Immature natural killer cell (primary cell): ENCODE measurements at regions not wholly inside any gene's neighbourhood (a gene's known extent, or its start where the extent isn't known, plus 50 kb on each side); places are given as distances from the start of the nearest gene placed in this dataset.

Experiments used
- DNase-seq, 3 donors: peaks; one replicate each; pipeline ENCODE4 v3.0.0; 2022; ENCODE audit warnings: mixed read lengths in 1 of 3
- H3K27ac Mint-ChIP-seq, 6 donors: one replicate each; pipeline ENCODE4 v1.8.0; 2020; ENCODE audit warnings: mixed read lengths in 6 of 6, mild to moderate bottlenecking in 5 of 6, inconsistent platforms in 4 of 6, moderate library complexity in 3 of 6
- H3K27me3 Mint-ChIP-seq, 3 donors: one replicate each; pipeline ENCODE4 v1.8.0; 2020 to 2021; ENCODE audit warnings: low read depth in 3 of 3, mild to moderate bottlenecking in 3 of 3, mixed read lengths in 3 of 3, moderate library complexity in 3 of 3, inconsistent platforms in 1 of 3
- H3K36me3 Mint-ChIP-seq, 3 donors: one replicate each; pipeline ENCODE4 v1.8.0; 2020; ENCODE audit warnings: mixed read lengths in 3 of 3, inconsistent platforms in 2 of 3, mild to moderate bottlenecking in 2 of 3
- H3K4me1 Mint-ChIP-seq, 2 donors: one replicate each; pipeline ENCODE4 v1.8.0; 2020; ENCODE audit warnings: inconsistent platforms in 2 of 2, mild to moderate bottlenecking in 2 of 2, mixed read lengths in 2 of 2, moderate library complexity in 1 of 2
- H3K4me3 Mint-ChIP-seq, 5 donors: one replicate each; pipeline ENCODE4 v1.8.0; 2020; ENCODE audit warnings: mild to moderate bottlenecking in 5 of 5, mixed read lengths in 5 of 5, inconsistent platforms in 3 of 5, moderate library complexity in 3 of 5
- H3K9me3 Mint-ChIP-seq, 6 donors: one replicate each; pipeline ENCODE4 v1.8.0; 2020; ENCODE audit warnings: mild to moderate bottlenecking in 6 of 6, mixed read lengths in 6 of 6, inconsistent platforms in 4 of 6, moderate library complexity in 3 of 6

DNA sequence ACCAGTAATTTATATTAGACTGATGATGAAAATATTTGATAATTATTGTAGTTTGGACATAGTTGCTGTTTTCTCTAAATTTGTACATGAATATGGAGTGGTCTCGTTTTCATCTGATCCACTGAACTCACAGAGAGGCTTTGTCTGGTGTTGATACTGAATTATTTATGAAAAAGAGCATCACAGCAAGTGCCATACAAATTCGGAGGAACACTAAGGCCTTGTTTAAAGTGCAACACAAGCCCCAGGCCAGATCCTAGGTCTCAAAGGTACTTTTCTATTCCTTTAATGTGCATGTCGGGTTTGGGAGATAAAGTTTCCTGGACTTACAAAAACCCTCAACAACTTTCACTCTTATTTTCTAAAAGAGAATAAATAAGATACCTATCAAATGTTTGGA is 796.8 kb upstream of the EPHA6 start:
- no peak overlapping the region for H3K27ac Mint-ChIP-seq
- DNase-seq = no peak
- no peaks in the 10 kb centered on the region for H3K36me3 Mint-ChIP-seq
- H3K4me1 Mint-ChIP-seq = no peaks in the 10 kb centered on the region
- H3K27me3 Mint-ChIP-seq = no peaks in the 10 kb centered on the region
- H3K9me3 Mint-ChIP-seq = peaks cover 0 to 9% (median 3%) of the 10 kb centered on the region in 6 donors
- H3K4me3 Mint-ChIP-seq = no peak overlapping the region

DNA sequence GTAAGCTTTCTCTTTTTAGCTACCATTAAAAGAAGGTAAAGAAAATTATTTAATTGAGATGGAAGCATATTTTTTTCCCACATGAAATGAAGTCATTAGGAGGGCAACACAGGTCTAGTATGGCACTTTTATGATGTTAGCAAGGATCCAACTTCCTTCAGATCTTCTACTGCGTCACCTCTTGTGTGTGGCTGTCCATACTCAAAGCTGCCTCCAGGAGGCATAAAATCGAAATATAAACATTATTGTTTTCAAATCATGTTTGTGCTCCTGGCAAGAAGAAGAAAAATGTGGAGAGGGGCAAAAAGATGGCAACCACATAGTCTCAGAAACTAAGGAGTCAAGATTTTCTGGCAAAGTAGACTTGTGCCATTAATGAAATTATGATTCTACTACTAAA is 791.7 kb upstream of the EPHA6 start:
- Mint-ChIP-seq H3K27me3 (no peaks in the 10 kb centered on the region), H3K4me3 (no peak overlapping the region), H3K9me3 (peaks cover 0 to 12% (median 6%) of the 10 kb centered on the region in 6 donors), H3K27ac (no peak overlapping the region), H3K36me3 (no peaks in the 10 kb centered on the region), H3K4me1 (no peaks in the 10 kb centered on the region)
- no peak for DNase-seq

DNA sequence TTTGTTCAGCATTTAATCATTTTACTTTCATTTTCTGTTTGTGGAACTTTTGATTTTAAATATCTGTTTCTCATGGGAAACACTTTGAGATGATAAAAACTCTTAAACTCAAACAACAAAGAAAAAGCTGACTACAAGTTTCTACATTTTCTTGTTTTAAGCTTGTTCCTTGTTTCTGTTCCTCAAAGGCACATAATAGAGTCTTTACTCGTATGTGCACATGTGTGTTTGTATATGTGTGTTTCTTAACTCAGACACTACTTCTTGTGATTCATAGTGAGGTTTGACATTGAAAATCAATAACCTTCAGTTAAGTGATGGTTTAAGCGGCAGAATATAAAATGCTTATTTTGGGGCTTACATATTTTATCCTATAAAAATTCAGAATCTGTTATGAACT is 786.7 kb upstream of the EPHA6 start:
- H3K4me1 Mint-ChIP-seq = no peaks in the 10 kb centered on the region
- H3K36me3 Mint-ChIP-seq = no peaks in the 10 kb centered on the region
- no peaks in the 10 kb centered on the region for H3K27me3 Mint-ChIP-seq
- H3K9me3 Mint-ChIP-seq = peaks cover 0 to 20% (median 10%) of the 10 kb centered on the region in 6 donors
- no peak overlapping the region for H3K27ac Mint-ChIP-seq
- no peak for DNase-seq
- H3K4me3 Mint-ChIP-seq = no peak overlapping the region

DNA sequence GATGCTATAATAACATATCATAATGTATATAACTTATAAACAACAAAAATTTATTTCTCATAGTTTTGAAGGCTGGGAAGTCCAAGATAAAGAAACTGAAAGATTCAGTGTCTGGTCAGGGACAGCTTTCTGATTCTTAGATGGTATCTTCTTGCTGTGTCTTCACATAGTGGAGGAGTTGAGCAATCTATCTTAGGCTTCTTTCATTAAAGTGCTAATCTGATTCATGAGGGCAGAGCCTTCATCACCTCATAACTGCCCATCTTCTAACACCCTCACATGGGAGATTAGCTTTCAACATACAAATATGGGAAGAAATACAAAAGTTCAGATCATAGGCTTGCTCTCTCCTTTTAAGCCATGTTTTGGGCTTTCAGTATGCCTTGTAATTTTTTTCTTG is 774.8 kb upstream of the EPHA6 start:
- peaks cover 0 to 4% (median 0%) of the 10 kb centered on the region in 3 donors for H3K36me3 Mint-ChIP-seq
- H3K27me3 Mint-ChIP-seq = no peaks in the 10 kb centered on the region
- H3K4me1 Mint-ChIP-seq = no peaks in the 10 kb centered on the region
- no peak overlapping the region for H3K27ac Mint-ChIP-seq
- DNase-seq = no peak
- no peak overlapping the region for H3K4me3 Mint-ChIP-seq
- H3K9me3 Mint-ChIP-seq = peaks cover 0 to 34% (median 16%) of the 10 kb centered on the region in 6 donors

DNA sequence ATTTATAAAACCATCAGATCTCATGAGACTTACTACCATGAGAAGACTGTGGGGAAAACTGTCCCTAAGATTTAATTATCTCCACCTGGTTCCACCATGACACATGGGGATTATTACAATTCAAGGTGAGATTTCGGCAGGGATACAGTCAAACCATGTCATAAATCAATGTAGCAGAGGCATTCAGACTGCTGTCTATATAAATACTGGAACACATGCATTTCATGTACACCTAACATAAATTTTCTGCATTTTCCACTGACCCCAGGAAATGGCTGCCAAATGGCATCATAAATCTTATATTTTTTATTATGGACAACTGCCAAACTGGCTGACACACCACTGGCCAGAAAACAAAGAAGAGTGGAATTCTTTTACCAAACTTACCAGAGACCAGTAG is 755.1 kb upstream of the EPHA6 start:
- H3K27me3 Mint-ChIP-seq = no peaks in the 10 kb centered on the region
- H3K27ac Mint-ChIP-seq = no peak overlapping the region
- H3K4me3 Mint-ChIP-seq = no peak overlapping the region
- H3K4me1 Mint-ChIP-seq = no peaks in the 10 kb centered on the region
- H3K36me3 Mint-ChIP-seq = peaks cover 0 to 7% (median 0%) of the 10 kb centered on the region in 3 donors
- no peak for DNase-seq
- peaks cover 13 to 30% (median 20%) of the 10 kb centered on the region in 6 donors for H3K9me3 Mint-ChIP-seq

DNA sequence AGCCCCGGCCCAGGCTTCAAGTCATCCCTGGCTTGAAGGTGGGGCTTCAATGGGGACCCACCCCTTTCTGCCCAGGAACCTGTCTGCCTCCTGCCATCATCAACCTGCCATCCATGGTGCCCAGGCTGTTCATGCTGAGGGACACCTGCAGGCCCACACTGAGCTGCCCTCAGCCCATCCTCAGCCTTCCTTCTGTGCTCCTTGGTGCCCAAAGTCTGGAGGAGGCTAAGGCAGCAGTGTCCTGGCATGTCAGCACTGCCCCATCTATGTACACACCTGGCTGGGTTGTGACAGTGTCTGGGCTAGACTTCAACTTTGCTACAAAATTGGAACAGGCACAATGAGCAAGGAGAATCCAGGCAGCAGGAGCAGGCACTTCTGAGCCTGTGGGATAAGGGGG is 745.3 kb upstream of the EPHA6 start:
- no peaks in the 10 kb centered on the region for H3K4me1 Mint-ChIP-seq
- peaks cover 2 to 31% (median 17%) of the 10 kb centered on the region in 6 donors for H3K9me3 Mint-ChIP-seq
- H3K27me3 Mint-ChIP-seq = no peaks in the 10 kb centered on the region
- no peak overlapping the region for H3K4me3 Mint-ChIP-seq
- no peak overlapping the region for H3K27ac Mint-ChIP-seq
- no peak for DNase-seq
- H3K36me3 Mint-ChIP-seq = no peaks in the 10 kb centered on the region

DNA sequence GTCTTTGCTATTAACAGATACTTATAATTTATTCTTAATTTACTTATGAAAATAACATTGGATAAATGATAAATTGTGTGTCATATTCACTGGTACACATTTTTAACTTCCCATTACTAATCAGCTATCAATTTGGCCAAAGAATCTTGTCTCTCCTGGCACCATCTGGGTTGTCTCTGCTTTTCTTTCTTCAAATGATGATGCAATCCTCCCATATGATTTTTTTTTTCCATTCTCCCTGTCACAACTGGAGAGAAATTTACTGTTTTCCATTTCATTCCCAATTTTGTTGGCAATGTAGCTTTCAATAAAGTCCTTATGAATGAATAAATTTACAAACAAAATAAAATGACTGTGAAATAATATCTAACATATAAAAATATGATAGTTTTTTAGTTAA is 743.7 kb upstream of the EPHA6 start:
- H3K9me3 Mint-ChIP-seq = peaks cover 3 to 37% (median 14%) of the 10 kb centered on the region in 6 donors
- no peaks in the 10 kb centered on the region for H3K36me3 Mint-ChIP-seq
- no peak overlapping the region for H3K4me3 Mint-ChIP-seq
- no peak overlapping the region for H3K27ac Mint-ChIP-seq
- no peaks in the 10 kb centered on the region for H3K27me3 Mint-ChIP-seq
- DNase-seq = no peak
- H3K4me1 Mint-ChIP-seq = no peaks in the 10 kb centered on the region

DNA sequence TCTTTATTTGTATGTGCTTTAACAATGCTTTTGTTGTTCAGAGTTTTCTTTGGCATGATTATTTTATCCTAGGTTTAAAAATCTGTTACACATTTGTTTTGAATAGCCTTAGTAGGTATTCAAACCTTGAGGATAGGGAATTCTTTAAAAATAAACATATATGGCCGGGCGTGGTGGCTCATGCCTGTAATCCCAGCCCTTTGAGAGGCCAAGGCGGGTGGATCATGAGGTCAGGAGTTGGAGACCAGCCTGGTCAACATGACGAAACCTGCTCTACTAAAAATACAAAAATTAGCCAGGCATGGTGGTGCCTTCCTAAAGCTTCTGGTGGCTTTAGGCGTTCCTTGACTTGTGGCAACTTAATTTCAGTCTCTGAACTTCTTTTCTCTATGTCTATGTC is 743.3 kb upstream of the EPHA6 start:
- Mint-ChIP-seq H3K27ac (no peak overlapping the region), H3K36me3 (no peaks in the 10 kb centered on the region)

DNA sequence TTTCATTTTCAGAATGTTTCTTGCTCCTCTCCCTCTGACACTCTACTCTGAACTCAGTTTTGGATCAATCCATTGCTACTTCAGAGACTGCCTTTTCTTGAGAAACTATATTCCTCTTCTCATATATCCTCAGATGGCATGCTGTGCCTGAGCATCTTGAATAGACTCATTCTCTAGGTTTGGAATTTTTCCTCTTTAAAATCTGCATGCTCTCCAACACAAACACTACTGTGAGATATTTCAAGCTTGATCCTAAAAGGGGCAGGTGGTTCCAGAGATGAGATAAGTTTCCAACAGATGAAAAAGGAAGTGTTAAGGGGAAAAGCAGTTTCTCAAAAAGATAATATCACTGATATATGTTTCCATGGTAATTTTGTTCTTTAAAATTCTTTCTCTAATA is 742.2 kb upstream of the EPHA6 start:
- Mint-ChIP-seq H3K27ac (no peak overlapping the region), H3K27me3 (no peaks in the 10 kb centered on the region), H3K4me1 (no peaks in the 10 kb centered on the region), H3K9me3 (peaks cover 10 to 46% (median 22%) of the 10 kb centered on the region in 6 donors), H3K4me3 (no peak overlapping the region), H3K36me3 (no peaks in the 10 kb centered on the region)
- no peak for DNase-seq

More for the DNA sequence above, 743.3 kb upstream of the EPHA6 start:
- Mint-ChIP-seq H3K27me3 (no peaks in the 10 kb centered on the region), H3K4me1 (no peaks in the 10 kb centered on the region), H3K9me3 (peaks cover 8 to 41% (median 18%) of the 10 kb centered on the region in 6 donors), H3K4me3 (no peak overlapping the region)
- no peak for DNase-seq

DNA sequence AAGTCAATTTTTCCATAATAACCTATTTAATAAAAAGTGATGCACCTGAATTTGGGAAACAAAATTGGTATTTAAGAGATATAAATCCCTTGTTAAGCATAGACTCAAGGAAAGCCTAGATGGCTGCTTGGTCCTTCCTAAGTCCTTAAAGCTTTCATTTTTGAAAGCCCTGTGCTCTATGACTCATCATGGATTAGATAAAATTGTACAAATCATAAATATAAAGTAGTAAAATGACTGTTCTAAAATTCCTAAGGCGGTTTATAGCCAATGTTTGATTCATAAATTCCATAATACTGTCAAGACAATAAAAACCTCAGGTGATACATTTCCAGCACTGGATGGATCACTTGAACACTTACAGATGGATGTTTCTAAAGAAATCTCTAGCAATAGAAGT is 730.8 kb upstream of the EPHA6 start:
- Mint-ChIP-seq H3K4me1 (no peaks in the 10 kb centered on the region), H3K36me3 (no peaks in the 10 kb centered on the region), H3K27me3 (no peaks in the 10 kb centered on the region), H3K9me3 (peaks cover 7 to 32% (median 18%) of the 10 kb centered on the region in 6 donors), H3K27ac (no peak overlapping the region), H3K4me3 (no peak overlapping the region)
- DNase-seq = no peak

DNA sequence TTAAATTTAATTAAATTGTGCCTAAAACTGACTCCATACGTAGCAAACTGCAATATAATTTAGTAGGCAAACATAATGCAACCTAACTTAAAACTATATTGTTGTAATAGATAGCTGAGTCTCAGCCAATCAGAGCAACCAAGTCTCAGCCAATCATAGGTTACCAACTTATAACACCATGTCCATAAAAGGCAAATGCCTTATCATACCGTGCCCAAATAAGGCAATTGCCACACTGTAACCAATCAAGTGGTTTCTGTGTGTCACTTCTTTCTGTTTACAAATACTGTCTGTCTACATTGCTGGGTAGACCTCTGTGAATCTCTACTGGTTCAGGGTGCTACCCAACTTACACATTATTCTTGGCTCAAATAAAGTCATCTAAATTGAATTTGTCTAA is 728.4 kb upstream of the EPHA6 start:
- Mint-ChIP-seq H3K4me1 (no peaks in the 10 kb centered on the region), H3K27me3 (no peaks in the 10 kb centered on the region), H3K9me3 (peaks cover 7 to 42% (median 24%) of the 10 kb centered on the region in 6 donors), H3K36me3 (no peaks in the 10 kb centered on the region), H3K27ac (no peak overlapping the region), H3K4me3 (no peak overlapping the region)
- DNase-seq = no peak

DNA sequence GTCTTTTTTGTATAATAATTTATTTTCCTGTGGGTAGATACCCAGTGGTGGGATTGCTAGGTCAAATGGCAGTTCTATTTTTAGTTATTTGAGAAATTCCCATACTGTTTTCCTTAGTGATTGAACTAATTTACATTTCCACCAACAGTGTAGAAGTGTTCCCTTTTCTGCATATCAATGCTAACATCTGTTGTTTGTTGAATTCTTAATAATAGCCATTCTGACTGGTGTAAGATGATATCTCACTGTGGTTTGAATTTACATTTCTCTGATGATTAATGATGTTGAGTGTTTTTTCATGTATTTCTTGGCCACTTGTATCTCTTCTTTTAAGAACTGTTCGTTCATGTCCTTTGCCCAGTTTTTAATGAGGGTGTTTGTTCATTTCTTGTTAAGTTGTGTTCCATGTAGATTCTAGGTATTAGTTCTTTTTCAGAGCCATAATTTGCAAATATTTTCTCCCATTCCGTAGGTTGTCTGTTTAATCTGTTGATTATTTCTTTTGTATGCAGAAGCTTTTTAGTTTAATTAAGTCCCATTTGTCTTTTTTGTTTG is 713.3 kb upstream of the EPHA6 start:
- H3K4me1 Mint-ChIP-seq = no peaks in the 10 kb centered on the region
- DNase-seq = no peak
- H3K27me3 Mint-ChIP-seq = peaks cover 0 to 2% (median 0%) of the 10 kb centered on the region in 3 donors
- no peak overlapping the region for H3K4me3 Mint-ChIP-seq
- H3K9me3 Mint-ChIP-seq = peaks cover 4 to 23% (median 14%) of the 10 kb centered on the region in 6 donors
- H3K27ac Mint-ChIP-seq = no peak overlapping the region
- H3K36me3 Mint-ChIP-seq = no peaks in the 10 kb centered on the region

DNA sequence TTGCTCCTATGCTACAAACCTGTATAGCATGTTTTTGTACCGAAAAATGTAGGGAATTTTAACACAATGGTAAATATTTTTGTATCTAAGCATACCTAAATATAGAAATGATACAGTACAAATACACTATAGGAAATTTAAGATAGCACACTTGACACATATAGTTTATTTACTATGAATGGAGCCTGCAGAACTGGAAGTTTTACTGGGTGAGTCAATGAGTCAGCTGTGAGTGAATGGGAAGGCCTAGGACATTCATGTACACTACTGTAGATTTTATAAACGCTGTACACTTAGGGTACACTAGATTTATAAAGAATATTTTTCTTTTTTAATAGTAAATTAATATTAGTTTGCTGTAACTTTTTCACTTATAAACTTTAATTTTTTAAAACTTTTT is 707.7 kb upstream of the EPHA6 start:
- DNase-seq = no peak
- H3K27me3 Mint-ChIP-seq = peaks cover 0 to 2% (median 0%) of the 10 kb centered on the region in 3 donors
- no peak overlapping the region for H3K4me3 Mint-ChIP-seq
- no peaks in the 10 kb centered on the region for H3K4me1 Mint-ChIP-seq
- peaks cover 2 to 14% (median 11%) of the 10 kb centered on the region in 6 donors for H3K9me3 Mint-ChIP-seq
- H3K36me3 Mint-ChIP-seq = no peaks in the 10 kb centered on the region
- no peak overlapping the region for H3K27ac Mint-ChIP-seq
